ENCODE measurements at regions not wholly inside any gene's neighbourhood (a gene's known extent, or its start where the extent isn't known, plus 50 kb on each side); places are given as distances from the start of the nearest gene placed in this dataset.
"Not testable (repeated sequence)": the region's sequence is repeated elsewhere in the genome, so short reads cannot be mapped to it uniquely, and the experiment has no call there.

DNA sequence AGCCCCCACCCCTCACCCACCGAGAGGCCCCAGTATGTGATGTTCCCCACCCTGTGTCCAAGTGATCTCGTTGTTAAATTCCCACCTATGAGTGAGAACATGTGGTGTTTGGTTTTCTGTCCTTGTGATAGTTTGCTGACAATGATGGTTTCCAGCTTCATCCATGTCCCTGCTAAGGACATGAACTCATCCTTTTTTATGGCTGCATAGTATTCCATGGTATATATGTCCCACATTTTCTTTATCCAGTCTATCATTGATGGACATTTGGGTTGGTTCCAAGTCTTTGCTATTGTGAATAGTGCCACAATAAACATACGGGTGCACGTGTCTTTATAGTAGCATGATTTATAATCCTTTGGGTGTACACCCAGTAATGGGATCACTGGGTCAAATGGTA lies 79.2 kb downstream of the PXDC1 start:
- not testable (repeated sequence) for H3K4me3 ChIP-seq (replicated peaks; ENCODE audit: low read depth, low read length)

DNA sequence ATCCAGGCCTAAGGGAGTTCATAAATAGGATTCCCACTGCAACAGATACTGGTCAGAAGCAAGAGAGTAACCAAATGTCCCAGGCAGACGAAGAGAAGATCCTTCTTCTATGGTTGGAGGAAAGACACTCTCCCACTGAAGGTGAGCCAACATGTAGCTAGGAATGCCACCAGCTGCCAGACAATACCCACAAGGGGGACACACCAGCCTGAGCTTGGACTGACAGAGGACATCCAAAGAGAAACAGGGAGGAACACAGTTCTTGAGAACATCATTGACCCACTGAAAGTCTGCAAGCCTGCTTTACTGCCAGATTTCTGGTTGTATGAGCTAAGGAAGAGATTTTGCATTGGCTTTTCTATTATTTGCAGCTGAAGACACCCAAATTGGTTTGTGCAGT lies 80.1 kb downstream of the PXDC1 start:
- TF ChIP-seq, protein P1, sequence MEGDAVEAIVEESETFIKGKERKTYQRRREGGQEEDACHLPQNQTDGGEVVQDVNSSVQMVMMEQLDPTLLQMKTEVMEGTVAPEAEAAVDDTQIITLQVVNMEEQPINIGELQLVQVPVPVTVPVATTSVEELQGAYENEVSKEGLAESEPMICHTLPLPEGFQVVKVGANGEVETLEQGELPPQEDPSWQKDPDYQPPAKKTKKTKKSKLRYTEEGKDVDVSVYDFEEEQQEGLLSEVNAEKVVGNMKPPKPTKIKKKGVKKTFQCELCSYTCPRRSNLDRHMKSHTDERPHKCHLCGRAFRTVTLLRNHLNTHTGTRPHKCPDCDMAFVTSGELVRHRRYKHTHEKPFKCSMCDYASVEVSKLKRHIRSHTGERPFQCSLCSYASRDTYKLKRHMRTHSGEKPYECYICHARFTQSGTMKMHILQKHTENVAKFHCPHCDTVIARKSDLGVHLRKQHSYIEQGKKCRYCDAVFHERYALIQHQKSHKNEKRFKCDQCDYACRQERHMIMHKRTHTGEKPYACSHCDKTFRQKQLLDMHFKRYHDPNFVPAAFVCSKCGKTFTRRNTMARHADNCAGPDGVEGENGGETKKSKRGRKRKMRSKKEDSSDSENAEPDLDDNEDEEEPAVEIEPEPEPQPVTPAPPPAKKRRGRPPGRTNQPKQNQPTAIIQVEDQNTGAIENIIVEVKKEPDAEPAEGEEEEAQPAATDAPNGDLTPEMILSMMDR (IDR thresholded peaks at IDR 0.05; ENCODE audit: low read depth, low read length, missing control alignments) = no peak
- no peak overlapping the region for H3K4me3 ChIP-seq (replicated peaks; ENCODE audit: low read depth, low read length)
- no peak for DNase-seq (ENCODE audit: extremely low read depth, low read depth)

More for the DNA sequence above, 79.2 kb downstream of the PXDC1 start:
- not testable (repeated sequence) for DNase-seq (ENCODE audit: extremely low read depth, low read depth)

DNA sequence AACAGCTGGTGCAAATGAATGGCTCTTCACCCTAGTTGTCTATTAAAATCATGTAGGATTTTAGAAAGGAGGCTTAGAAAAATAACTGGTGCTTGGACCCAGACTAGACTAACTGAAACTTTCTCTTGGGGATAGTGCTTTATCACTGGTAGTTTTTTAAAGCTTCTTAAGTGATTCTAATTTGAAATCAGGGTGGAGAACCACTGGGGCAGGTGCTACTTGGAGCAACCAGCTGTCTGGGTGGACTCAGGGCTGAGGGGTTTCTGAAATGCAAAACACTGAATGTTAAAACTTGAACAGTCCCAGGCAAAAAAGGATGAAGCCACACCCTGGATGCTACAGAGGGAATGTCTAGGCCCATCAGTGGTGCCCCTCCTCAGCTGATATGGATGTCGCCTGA lies 81.2 kb downstream of the PXDC1 start:
- DNase-seq (ENCODE audit: extremely low read depth, low read depth) = no peak
- TF ChIP-seq, protein P1 (IDR thresholded peaks at IDR 0.05; ENCODE audit: low read depth, low read length, missing control alignments) = no peak
- H3K4me3 ChIP-seq (replicated peaks; ENCODE audit: low read depth, low read length) = no peak overlapping the region

DNA sequence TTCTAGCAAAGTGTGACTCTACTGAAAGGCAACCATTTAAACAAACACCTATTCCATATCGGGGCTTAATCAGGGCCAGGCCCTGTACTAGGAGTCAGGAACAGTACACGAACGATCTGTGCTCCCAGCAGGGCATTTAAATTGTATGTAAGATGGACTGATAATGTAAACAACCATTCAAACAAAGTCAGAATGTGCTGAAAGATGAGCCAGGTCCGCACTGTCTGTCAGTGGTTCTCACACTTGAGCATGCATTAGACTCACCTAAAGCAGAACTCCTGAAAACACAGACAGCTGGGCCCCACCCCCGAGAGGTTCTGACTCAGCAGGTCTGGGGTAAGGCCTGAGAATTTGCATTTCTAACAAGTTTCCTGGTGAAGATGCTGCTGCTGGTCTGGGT lies 81.6 kb downstream of the PXDC1 start:
- no peak for DNase-seq (ENCODE audit: extremely low read depth, low read depth)
- no peak overlapping the region for H3K4me3 ChIP-seq (replicated peaks; ENCODE audit: low read depth, low read length)
- TF ChIP-seq, protein P1 (IDR thresholded peaks at IDR 0.05; ENCODE audit: low read depth, low read length, missing control alignments) = no peak

DNA sequence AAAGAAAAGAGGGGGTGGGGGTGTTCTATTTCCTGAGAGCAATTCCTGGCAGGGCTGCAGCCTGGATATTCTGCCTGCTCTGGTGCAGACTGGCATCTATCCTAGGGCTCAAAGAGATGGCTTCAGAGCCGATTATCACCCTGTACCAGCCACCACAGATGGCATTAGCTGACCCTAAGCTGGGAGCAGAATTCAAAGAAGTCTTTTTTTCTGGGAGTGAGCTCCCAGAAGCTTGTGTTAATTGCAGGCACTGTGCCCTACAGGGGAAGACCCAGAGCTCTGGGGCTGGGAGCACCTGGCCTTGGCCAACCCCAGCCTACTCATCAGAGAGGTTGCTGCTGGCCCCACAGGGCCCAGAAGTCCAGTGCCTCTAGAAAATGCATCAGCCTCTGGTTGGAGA lies 85.9 kb downstream of the PXDC1 start:
- no peak for DNase-seq (ENCODE audit: extremely low read depth, low read depth)
- TF ChIP-seq, protein P1 (IDR thresholded peaks at IDR 0.05; ENCODE audit: low read depth, low read length, missing control alignments) = no peak
- no peak overlapping the region for H3K4me3 ChIP-seq (replicated peaks; ENCODE audit: low read depth, low read length)

DNA sequence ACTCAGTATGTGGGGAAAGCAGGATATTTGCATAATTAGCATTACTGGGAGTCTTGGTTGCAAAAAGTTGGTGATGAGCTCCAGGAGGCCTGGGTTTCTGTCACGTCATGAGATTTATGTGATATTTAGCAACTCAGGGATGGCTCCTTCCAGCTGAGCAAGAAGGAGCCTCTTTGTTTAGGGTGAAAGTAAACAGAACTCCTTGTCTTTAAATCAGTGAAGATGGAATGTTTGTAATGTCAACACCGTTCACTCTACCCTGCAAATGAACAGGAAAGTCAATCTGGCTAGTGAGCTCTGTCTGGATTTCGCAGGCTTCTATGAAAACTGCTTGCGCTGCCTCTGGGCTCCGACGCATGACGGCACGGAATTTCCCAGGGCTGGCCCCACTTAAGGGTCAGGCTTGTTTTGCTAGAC lies 86.9 kb downstream of the PXDC1 start:
- H3K4me3 ChIP-seq (replicated peaks; ENCODE audit: low read depth, low read length) = no peak overlapping the region
- no peak for DNase-seq (ENCODE audit: extremely low read depth, low read depth)

DNA sequence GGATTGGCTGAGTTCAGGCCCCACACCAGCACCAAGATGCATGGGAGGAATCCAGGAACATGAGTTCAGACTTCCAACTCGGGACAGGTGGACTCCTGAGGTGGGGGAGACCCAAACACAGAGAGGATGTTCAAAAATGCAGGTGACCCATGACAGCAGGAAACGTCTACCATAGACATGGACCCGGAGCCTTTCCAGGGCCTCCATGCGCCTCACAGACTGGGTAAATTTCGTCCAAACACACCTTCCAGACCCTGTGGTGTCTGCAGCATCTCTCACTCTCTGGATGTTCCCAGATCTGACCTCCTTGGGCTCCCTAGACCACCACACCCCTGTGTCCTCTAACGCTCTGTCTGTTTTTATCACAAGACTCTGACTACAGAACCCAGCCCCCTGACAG lies 87.7 kb downstream of the PXDC1 start:
- DNase-seq (ENCODE audit: extremely low read depth, low read depth) = no peak
- H3K4me3 ChIP-seq (replicated peaks; ENCODE audit: low read depth, low read length) = no peak overlapping the region
- TF ChIP-seq, protein P1 (IDR thresholded peaks at IDR 0.05; ENCODE audit: low read depth, low read length, missing control alignments) = no peak

More for the DNA sequence above, 86.9 kb downstream of the PXDC1 start:
- TF ChIP-seq, protein P1 (IDR thresholded peaks at IDR 0.05; ENCODE audit: low read depth, low read length, missing control alignments) = no peak
